ENCODE measurements at regions not wholly inside any gene's neighbourhood (a gene's known extent, or its start where the extent isn't known, plus 50 kb on each side); places are given as distances from the start of the nearest gene placed in this dataset.

- TF ChIP-seq, protein P1, sequence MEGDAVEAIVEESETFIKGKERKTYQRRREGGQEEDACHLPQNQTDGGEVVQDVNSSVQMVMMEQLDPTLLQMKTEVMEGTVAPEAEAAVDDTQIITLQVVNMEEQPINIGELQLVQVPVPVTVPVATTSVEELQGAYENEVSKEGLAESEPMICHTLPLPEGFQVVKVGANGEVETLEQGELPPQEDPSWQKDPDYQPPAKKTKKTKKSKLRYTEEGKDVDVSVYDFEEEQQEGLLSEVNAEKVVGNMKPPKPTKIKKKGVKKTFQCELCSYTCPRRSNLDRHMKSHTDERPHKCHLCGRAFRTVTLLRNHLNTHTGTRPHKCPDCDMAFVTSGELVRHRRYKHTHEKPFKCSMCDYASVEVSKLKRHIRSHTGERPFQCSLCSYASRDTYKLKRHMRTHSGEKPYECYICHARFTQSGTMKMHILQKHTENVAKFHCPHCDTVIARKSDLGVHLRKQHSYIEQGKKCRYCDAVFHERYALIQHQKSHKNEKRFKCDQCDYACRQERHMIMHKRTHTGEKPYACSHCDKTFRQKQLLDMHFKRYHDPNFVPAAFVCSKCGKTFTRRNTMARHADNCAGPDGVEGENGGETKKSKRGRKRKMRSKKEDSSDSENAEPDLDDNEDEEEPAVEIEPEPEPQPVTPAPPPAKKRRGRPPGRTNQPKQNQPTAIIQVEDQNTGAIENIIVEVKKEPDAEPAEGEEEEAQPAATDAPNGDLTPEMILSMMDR (IDR thresholded peaks at IDR 0.05), result no peak
- no peak for TF ChIP-seq POLR2AphosphoS5 (IDR thresholded peaks at IDR 0.05; ENCODE audit: insufficient read depth in 1 of 2, low read depth in 1 of 2)
- TF ChIP-seq POLR2A (IDR thresholded peaks at IDR 0.05), result no peak
These were observed 83.1 kb upstream of the BARHL2 start for GRCh38 chr1:90800012-90800717.

Measured in vagina (tissue), 2 donors.